Gastroesophageal sphincter (tissue), 3 donors: ENCODE measurements at regions not wholly inside any gene's neighbourhood (a gene's known extent, or its start where the extent isn't known, plus 50 kb on each side); places are given as distances from the start of the nearest gene placed in this dataset.

ENCODE experiments used
- POLR2A ChIP-seq, 2 donors: fragments of 450-650 bp; IDR thresholded peaks; one replicate each; pipeline ENCODE4 v1.6.1; 2017; ENCODE audit warnings: antibody characterized with exemption in 2 of 2, mild to moderate bottlenecking in 2 of 2, moderate library complexity in 1 of 2
- POLR2AphosphoS5 ChIP-seq: sonication (generic); formaldehyde crosslinking; IDR thresholded peaks from one replicate; pipeline ENCODE4 v1.6.1; 2017; ENCODE audit warnings: antibody characterized with exemption
- TF ChIP-seq, protein P1 (sequence below), 4 experiments: fragments of 200-600 bp in 2 of 4; fragments of 450-650 bp in 2 of 4; sonication (generic) in 1 of 4; IDR thresholded peaks; one replicate each; pipeline ENCODE4 v1.5.1; 2017 to 2019; ENCODE audit warnings: antibody characterized with exemption in 4 of 4, mild to moderate bottlenecking in 2 of 4, moderate library complexity in 2 of 4

DNA sequence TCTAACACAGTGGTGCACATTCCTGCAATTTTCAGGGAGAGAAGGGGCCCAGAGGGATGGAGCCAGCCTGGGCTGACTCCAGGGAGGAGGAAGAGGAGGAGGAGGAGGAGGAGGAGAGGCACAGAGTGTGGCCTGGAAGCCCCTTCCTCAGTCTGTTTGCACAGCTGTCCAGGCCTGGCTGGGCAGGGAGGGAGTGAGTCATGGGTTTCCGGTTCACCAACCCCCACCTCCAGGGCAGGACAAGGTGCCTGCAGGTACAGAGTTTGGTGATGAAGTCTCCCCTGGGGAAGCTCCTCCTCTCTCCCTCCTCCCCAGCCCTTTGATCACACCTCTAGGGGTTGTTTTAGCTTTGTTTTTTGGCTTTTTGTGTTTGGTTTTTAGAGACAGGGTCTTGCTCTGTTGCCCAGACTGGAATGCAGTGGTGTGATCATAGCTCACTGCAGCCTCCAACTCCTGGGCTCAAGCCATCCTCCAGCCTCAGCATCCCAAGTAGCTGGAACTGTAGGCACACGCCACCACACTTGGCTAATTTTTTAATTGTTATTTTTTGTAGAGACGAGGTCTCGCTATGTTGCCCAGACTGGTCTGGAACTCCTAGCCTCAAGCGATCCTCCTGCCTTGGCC, 77.5 kb upstream of the CUX1 start:
- TF ChIP-seq POLR2AphosphoS5 (no peak), POLR2A (IDR thresholded peaks at IDR 0.05) (no peak)
- TF ChIP-seq, protein P1, sequence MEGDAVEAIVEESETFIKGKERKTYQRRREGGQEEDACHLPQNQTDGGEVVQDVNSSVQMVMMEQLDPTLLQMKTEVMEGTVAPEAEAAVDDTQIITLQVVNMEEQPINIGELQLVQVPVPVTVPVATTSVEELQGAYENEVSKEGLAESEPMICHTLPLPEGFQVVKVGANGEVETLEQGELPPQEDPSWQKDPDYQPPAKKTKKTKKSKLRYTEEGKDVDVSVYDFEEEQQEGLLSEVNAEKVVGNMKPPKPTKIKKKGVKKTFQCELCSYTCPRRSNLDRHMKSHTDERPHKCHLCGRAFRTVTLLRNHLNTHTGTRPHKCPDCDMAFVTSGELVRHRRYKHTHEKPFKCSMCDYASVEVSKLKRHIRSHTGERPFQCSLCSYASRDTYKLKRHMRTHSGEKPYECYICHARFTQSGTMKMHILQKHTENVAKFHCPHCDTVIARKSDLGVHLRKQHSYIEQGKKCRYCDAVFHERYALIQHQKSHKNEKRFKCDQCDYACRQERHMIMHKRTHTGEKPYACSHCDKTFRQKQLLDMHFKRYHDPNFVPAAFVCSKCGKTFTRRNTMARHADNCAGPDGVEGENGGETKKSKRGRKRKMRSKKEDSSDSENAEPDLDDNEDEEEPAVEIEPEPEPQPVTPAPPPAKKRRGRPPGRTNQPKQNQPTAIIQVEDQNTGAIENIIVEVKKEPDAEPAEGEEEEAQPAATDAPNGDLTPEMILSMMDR (IDR thresholded peaks at IDR 0.05), result no peak
